HG02623 (cell line): ENCODE measurements at regions not wholly inside any gene's neighbourhood (a gene's known extent, or its start where the extent isn't known, plus 50 kb on each side); places are given as distances from the start of the nearest gene placed in this dataset.
"Not testable (repeated sequence)": the region's sequence is repeated elsewhere in the genome, so short reads cannot be mapped to it uniquely, and the experiment has no call there.

ENCODE experiments used
- ATAC-seq: cut with Tn5 transposase; IDR thresholded peaks from one replicate; pipeline ENCODE4 v1.9.1; 2021; ENCODE audit warnings: moderate library complexity; ENCODE audit not compliant: unreplicated experiment

- ATAC-seq: no peak
These were observed 189.0 kb upstream of the DAB1 start for GRCh38 chr1:57612833-57613232.

DNA sequence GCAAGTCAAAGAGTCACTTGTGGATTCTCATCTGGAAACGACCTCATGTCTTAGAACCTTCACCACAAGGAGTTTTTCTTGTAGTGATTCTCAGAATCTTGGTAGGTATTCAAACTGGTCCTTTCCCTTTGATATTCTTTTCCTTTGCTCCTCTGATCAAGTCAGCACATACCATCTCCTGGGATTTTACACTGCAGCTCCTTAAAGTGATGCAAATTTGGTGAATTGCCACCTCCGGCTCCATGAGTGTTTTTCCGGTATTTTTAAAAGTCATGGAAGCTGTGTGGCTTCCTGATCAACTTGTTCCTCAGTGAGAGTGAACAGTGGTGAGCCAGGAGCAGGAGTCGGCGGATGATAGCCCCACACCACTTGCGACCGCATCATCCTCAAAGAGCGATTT lies 182.1 kb upstream of the DAB1 start:
- no peak for ATAC-seq

DNA sequence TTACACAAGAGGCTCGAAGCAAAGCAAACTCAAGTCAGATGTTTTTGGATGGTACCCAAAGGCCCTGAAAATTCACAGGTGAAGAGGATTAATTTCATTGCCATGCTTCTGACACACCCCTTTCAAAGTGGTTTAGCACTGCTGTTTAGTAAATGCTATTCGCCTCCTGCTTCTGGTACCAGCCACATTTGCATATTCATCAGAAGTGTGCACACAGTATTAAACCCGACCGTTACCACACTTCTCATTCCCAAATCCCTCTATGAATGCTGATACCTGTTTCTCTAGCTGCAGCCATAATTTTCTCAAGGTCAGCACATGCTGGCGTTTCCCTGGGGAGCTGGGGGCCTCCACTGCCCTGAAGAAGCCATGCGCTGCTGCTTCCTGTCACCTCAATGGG lies 179.8 kb upstream of the DAB1 start:
- no peak for ATAC-seq

DNA sequence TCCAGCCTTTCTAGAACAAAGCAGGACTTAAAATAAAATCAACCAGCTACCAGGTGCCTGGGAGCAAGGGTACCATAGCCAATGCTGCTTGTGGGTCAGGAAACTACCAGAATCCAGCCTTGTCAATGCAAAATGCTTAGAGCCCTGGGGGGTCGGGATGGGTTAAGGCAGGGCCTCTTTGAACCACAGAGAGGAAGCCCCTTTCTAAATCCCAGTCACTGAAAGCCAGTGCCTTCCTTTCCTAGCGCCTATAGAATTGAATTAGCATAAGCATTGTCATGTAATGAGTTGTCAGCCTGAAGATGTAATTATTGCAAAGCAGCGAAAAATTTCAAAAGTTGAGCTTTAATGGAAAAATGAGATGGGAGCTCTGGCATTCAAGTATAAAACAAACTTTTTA lies 176.6 kb upstream of the DAB1 start:
- no peak for ATAC-seq

GRCh38 chr1:57599236-57599994 lies 175.6 kb upstream of the DAB1 start:
- ATAC-seq: no peak

GRCh38 chr1:57597036-57597435 lies 173.2 kb upstream of the DAB1 start:
- ATAC-seq: no peak

DNA sequence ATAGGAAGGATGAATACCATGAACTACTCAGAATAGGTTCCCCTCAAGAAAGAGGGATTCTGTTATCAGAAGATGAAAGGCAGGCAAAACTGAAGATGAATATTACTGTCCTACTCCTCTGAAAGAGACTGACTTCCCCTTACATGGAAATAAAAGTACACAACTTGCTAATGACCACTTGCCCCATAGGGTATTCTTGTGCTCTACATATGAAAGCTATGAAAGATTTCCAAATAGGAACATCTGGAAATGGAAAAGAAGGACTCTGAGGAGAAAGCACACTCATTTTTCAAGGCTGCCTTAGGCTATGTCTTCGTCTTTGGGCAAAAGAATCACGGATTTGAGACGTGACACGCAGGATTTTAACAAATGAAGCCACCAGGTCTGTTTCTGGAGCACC lies 170.1 kb upstream of the DAB1 start:
- ATAC-seq: no peak

GRCh38 chr1:57591842-57592241 lies 168.0 kb upstream of the DAB1 start:
- ATAC-seq: no peak

- ATAC-seq: no peak
These were observed 167.1 kb upstream of the DAB1 start for GRCh38 chr1:57590978-57591377.

GRCh38 chr1:57586842-57587241 lies 163.0 kb upstream of the DAB1 start:
- no peak for ATAC-seq

- ATAC-seq: no peak
These were observed 154.8 kb upstream of the DAB1 start for GRCh38 chr1:57578680-57579079.

DNA sequence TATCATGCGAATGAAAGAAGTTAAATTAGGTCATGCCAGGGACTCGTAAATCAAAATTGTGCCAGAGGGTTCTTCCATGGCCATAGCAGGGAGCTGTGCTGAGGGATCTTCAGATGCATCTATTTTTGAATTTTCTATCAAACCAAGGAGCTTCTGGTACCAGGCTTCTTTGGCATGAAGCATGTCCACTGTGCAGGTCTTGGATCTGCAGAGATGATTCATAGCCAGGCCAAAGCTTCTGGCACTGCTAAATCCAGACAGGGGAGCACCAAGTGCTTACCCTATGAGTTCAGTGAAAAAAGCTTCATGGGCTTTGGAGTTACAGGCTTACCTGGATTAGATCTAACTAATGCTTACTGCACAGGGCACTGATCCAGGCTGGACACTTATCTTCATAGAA lies 154.2 kb upstream of the DAB1 start:
- no peak for ATAC-seq

DNA sequence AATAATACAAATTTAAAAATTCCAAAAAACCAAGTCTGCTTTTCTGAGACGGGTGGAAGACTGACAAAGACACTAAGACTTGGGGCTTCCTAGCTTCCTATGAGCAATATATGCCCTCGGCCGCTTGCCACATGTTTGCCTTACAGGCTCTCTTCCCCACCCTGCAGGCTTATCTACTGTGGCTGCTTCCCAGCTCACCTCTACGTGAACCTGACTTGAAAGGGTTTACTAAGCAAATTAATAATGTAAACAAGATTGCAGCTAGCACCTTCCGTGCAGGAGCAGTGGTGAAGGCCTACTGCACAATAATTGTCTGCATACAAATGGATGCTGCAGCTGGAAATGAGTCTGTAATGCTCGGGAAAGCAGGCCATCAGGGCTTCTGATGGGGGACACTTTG lies 152.9 kb upstream of the DAB1 start:
- no peak for ATAC-seq

DNA sequence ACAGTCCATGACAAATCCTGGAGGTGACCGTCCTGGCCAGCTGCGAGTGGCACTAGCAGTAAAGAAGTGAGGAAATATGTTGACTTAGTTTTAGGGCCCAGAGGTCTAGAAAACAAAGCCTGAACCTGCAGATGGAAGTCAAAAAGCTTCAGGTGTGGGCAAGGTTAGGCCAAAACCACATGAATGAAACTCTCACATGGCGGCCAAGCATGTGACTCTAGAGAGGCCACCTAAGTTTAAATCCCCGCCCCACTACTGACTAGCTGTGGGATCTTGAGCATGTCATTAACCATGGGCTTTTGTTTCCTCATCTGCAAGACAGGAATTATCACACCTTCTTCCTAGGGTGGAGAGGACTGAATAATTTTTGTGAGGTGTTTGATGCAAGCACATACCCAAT lies 148.2 kb upstream of the DAB1 start:
- no peak for ATAC-seq

GRCh38 chr1:57558066-57558465 lies 134.2 kb upstream of the DAB1 start:
- ATAC-seq: not testable (repeated sequence)

GRCh38 chr1:57553666-57554065 lies 129.8 kb upstream of the DAB1 start:
- ATAC-seq: no peak

DNA sequence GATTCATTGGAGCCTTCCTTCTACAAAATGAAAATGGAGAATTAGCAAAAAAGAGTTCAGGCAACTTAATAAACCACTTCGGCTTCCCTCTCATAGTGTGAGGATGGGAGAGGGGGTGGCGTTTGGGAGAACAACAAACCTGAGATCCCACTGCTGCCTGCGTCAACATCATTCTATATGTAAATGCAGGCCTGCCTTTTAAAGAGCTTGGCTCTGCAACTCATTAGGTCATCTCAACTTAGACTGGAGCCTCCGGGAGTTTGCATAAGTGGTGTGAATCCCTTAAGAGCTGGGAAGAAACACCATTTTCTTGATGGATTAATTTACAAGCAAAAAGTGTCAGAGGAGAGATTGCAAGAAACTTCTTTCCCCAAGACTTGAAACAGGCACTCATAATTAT lies 127.6 kb upstream of the DAB1 start:
- no peak for ATAC-seq

DNA sequence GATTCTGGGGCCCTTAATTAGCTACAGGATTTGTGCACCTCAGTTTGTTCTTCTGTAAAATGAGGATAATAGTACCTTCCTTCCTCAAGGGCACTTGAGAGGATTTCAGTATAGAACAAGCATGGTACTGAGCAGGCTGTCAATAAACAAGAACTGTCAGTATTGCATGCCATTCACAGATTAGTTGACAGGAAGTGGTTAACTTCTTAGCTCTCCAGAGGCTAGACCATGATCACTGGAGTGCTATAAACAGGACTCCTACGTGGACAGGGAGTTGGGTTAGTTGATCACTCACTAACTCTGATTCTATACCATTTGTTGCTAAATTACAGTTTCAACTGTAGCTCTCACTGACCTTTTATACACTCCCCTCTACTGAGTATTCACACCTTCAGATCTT lies 126.2 kb upstream of the DAB1 start:
- ATAC-seq: peak; percentile 54

- no peak for ATAC-seq
These were observed 125.4 kb upstream of the DAB1 start for GRCh38 chr1:57549300-57549699.

- ATAC-seq: no peak
These were observed 122.9 kb upstream of the DAB1 start for GRCh38 chr1:57546549-57547330.

DNA sequence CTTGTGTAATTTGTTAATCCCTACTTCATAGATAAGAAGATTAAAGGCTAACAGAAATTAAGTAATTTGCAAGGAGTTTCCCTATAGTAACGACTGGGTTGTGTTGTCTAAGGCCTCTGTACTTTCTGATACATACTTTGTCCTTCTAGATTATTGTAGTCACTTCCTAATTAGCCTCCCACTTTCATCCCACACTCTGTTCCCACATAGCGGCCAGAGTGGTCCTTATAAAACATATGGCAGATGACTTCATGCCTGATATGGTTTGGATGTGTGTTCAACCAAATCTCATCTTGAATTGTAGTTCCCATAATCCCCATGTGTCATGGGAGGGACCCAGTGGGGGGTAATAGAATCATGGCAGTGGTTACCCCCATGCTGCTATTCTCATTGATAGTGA lies 120.5 kb upstream of the DAB1 start:
- ATAC-seq: no peak

DNA sequence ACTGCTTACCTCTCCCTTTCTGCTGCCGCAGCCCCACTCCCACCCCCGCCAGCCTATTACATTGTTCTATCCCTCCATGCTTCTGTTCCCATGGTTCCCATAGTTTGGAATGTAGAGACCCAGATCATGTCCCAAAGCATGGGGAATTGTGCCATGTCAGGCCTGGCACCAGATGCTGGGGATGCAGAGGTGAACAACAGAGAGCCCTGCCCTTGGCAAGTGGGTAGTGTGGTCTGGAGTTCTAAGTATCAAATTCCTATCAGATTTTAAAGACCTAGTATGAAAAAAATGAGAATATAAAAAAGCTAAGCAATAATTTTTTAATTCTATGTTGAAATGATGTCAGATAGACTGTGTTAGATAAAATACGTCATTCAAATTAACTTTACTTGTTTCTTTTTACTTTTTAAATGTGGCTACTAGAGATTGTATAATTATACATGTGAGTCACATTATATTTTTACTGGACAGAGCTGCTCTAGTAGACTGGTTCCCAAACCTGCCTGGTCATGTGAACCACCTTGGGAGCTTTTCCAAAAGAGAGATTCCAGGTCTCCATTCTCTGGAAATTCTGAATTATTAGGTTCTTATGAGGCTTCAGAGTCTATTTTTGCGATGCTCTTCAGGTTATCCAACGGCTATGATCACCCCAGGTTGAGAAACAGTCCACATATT lies 113.0 kb upstream of the DAB1 start:
- no peak for ATAC-seq
